ENCODE measurements at regions not wholly inside any gene's neighbourhood (a gene's known extent, or its start where the extent isn't known, plus 50 kb on each side); places are given as distances from the start of the nearest gene placed in this dataset.

DNA sequence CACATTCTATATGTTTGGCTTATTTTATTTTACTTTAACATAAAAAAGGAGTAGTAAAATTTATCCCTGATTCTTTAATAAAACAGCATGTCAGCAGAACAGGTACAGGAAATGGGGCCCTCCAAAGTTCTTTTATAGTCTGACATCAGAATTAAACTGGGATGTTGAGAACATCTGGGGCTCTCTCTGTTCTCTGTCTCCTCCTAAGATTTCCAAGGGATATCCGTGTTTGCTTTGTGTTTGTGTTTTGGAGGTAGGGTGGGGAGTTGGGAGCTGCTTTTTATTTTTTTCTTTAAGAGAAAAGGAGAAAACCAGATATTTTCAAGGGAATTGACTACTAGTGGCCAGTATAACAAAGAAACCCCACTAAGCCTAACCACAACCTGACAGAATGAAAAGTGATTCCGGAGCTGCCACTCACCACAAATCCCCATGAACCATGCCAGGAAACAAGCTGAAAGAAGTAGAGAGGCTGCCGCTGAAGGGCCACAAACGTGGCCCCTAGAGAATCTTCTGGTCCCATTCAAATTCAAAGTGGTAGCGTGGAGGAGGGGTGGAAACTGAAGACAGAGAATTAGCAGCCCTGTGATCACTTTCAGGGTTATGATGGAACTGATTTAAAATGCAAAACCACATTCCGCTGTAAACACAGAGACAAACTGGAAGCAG lies 369.6 kb upstream of the ADGRL2 start:
- Histone ChIP-seq H3K4me1 (ENCODE audit: control insufficient read depth in 1 of 2, insufficient read depth in 2 of 2, low read length in 2 of 2) (no peaks in the 10 kb centered on the region), H3K27me3 (ENCODE audit: control insufficient read depth in 2 of 2, insufficient read depth in 2 of 2, low read length in 2 of 2) (no peaks in the 10 kb centered on the region), H3K4me2 (replicated peaks; ENCODE audit: extremely low read depth, low read length, poor library complexity, severe bottlenecking) (no peak overlapping the region), H4K20me1 (ENCODE audit: insufficient read depth, low read length) (no peaks in the 10 kb centered on the region), H3K27ac (ENCODE audit: low read depth in 1 of 2, low read length in 2 of 2) (no peak overlapping the region), H2AFZ (ENCODE audit: insufficient read depth, low read depth, low read length, poor library complexity, severe bottlenecking) (no peak overlapping the region), H3K36me3 (replicated peaks in 1 of 2; ENCODE audit: control insufficient read depth in 1 of 2, insufficient read depth in 2 of 2, low read length in 2 of 2) (no peaks in the 10 kb centered on the region), H3K79me2 (ENCODE audit: insufficient read depth, low read length) (no peaks in the 10 kb centered on the region), H3K9me3 (replicated peaks in 1 of 2; ENCODE audit: control insufficient read depth in 1 of 2, insufficient read depth in 1 of 2, low read length in 2 of 2) (no peaks in the 10 kb centered on the region), H3K9ac (ENCODE audit: insufficient read depth, low read length, poor library complexity, severe bottlenecking) (no peak overlapping the region), H3K4me3 (replicated peaks in 1 of 3; ENCODE audit: low read depth in 2 of 3, low read length in 3 of 3) (no peak overlapping the region)
- intact Hi-C loops (cut with micrococcal nuclease) = no loop called here
- TF ChIP-seq, protein P1, sequence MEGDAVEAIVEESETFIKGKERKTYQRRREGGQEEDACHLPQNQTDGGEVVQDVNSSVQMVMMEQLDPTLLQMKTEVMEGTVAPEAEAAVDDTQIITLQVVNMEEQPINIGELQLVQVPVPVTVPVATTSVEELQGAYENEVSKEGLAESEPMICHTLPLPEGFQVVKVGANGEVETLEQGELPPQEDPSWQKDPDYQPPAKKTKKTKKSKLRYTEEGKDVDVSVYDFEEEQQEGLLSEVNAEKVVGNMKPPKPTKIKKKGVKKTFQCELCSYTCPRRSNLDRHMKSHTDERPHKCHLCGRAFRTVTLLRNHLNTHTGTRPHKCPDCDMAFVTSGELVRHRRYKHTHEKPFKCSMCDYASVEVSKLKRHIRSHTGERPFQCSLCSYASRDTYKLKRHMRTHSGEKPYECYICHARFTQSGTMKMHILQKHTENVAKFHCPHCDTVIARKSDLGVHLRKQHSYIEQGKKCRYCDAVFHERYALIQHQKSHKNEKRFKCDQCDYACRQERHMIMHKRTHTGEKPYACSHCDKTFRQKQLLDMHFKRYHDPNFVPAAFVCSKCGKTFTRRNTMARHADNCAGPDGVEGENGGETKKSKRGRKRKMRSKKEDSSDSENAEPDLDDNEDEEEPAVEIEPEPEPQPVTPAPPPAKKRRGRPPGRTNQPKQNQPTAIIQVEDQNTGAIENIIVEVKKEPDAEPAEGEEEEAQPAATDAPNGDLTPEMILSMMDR (IDR thresholded peaks at IDR 0.05) = no peak
- no peak overlapping the region for H3K27ac Mint-ChIP-seq
- no peak for DNase-seq
- H3K9me3 Mint-ChIP-seq = peaks cover 0 to 9% (median 6%) of the 10 kb centered on the region in 7 donors
- H3K27me3 Mint-ChIP-seq (ENCODE audit: low read depth in 3 of 3) = peaks cover 0 to 3% (median 3%) of the 10 kb centered on the region in 3 donors
- 68% methylated on average over 3 of the region's 6 CpGs for WGBS (ENCODE audit: insufficient coverage)
- no peaks in the 10 kb centered on the region for H3K36me3 Mint-ChIP-seq
- no peak overlapping the region for H3K4me3 Mint-ChIP-seq
- no peaks in the 10 kb centered on the region for H3K4me1 Mint-ChIP-seq

DNA sequence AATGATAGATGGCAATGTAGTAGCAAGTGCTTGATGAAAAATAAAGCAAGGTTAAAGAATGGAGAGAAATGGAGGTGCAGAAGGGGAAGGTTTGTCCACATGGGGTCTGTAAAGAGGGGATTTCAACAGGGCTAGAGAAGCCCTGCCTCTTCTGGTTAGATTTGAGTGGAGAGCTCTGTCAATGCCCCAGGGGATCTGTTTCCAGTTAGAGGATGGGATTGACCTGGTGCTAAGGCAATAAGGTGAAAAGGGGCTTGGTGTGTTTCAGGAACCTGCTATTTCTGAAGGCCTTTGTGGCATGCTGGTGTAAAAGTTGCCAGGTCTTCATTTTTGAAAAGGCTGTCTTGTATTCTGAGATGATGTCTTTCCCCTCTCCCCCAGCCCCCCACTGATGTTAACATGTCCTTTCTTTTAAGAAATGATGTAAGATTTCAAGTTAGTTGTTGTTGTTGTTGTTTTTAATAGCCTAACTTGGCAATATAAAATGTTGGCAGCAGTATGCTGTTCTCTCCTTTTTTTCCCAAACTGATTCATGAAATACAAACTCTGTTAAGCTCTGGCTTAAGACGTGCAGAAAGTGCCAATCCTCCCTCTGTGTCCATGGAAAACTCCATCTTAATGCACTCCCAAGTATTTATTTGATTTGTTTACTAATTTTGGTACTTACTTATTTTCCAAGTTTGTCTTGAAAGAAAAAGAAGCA lies 370.3 kb upstream of the ADGRL2 start:
- Histone ChIP-seq H3K4me1 (ENCODE audit: control insufficient read depth in 1 of 2, insufficient read depth in 2 of 2, low read length in 2 of 2) (no peaks in the 10 kb centered on the region), H3K4me3 (replicated peaks in 1 of 3; ENCODE audit: low read depth in 2 of 3, low read length in 3 of 3) (no peak overlapping the region), H3K36me3 (replicated peaks in 1 of 2; ENCODE audit: control insufficient read depth in 1 of 2, insufficient read depth in 2 of 2, low read length in 2 of 2) (no peaks in the 10 kb centered on the region), H4K20me1 (ENCODE audit: insufficient read depth, low read length) (no peaks in the 10 kb centered on the region), H3K4me2 (replicated peaks; ENCODE audit: extremely low read depth, low read length, poor library complexity, severe bottlenecking) (no peak overlapping the region), H3K9ac (ENCODE audit: insufficient read depth, low read length, poor library complexity, severe bottlenecking) (no peak overlapping the region), H3K79me2 (ENCODE audit: insufficient read depth, low read length) (no peaks in the 10 kb centered on the region), H3K27ac (ENCODE audit: low read depth in 1 of 2, low read length in 2 of 2) (no peak overlapping the region), H3K9me3 (replicated peaks in 1 of 2; ENCODE audit: control insufficient read depth in 1 of 2, insufficient read depth in 1 of 2, low read length in 2 of 2) (no peaks in the 10 kb centered on the region), H2AFZ (ENCODE audit: insufficient read depth, low read depth, low read length, poor library complexity, severe bottlenecking) (no peak overlapping the region), H3K27me3 (ENCODE audit: control insufficient read depth in 2 of 2, insufficient read depth in 2 of 2, low read length in 2 of 2) (no peaks in the 10 kb centered on the region)
- H3K36me3 Mint-ChIP-seq = no peaks in the 10 kb centered on the region
- H3K4me3 Mint-ChIP-seq = no peak overlapping the region
- peaks cover 0 to 3% (median 3%) of the 10 kb centered on the region in 3 donors for H3K27me3 Mint-ChIP-seq (ENCODE audit: low read depth in 3 of 3)
- intact Hi-C loops (cut with micrococcal nuclease) = no loop called here
- H3K4me1 Mint-ChIP-seq = no peaks in the 10 kb centered on the region
- H3K9me3 Mint-ChIP-seq = peaks cover 0 to 9% (median 5%) of the 10 kb centered on the region in 7 donors
- DNase-seq = no peak
- WGBS (ENCODE audit: insufficient coverage) = no CpG with 5 or more reads among the region's 1 CpG
- H3K27ac Mint-ChIP-seq = no peak overlapping the region
- TF ChIP-seq, protein P1 (IDR thresholded peaks at IDR 0.05) = no peak
